ENCODE measurements at regions not wholly inside any gene's neighbourhood (a gene's known extent, or its start where the extent isn't known, plus 50 kb on each side); places are given as distances from the start of the nearest gene placed in this dataset.

GRCh38 chr16:64459402-64459801 is 662.5 kb downstream of the CDH11 start:
- TF ChIP-seq SIN3A (IDR thresholded peaks at IDR 0.05; ENCODE audit: borderline replicate concordance, insufficient read depth, low read length) (no peak), TAF1 (IDR thresholded peaks at IDR 0.05; ENCODE audit: borderline replicate concordance, insufficient read depth, low read length) (no peak), FOXP2 (optimal IDR thresholded peaks at IDR 0.05; ENCODE audit: borderline replicate concordance, extremely low read depth, extremely low read length, insufficient read depth) (no peak), POLR2AphosphoS5 (IDR thresholded peaks at IDR 0.05; ENCODE audit: low read depth, low read length) (no peak)
- TF ChIP-seq, protein P1, sequence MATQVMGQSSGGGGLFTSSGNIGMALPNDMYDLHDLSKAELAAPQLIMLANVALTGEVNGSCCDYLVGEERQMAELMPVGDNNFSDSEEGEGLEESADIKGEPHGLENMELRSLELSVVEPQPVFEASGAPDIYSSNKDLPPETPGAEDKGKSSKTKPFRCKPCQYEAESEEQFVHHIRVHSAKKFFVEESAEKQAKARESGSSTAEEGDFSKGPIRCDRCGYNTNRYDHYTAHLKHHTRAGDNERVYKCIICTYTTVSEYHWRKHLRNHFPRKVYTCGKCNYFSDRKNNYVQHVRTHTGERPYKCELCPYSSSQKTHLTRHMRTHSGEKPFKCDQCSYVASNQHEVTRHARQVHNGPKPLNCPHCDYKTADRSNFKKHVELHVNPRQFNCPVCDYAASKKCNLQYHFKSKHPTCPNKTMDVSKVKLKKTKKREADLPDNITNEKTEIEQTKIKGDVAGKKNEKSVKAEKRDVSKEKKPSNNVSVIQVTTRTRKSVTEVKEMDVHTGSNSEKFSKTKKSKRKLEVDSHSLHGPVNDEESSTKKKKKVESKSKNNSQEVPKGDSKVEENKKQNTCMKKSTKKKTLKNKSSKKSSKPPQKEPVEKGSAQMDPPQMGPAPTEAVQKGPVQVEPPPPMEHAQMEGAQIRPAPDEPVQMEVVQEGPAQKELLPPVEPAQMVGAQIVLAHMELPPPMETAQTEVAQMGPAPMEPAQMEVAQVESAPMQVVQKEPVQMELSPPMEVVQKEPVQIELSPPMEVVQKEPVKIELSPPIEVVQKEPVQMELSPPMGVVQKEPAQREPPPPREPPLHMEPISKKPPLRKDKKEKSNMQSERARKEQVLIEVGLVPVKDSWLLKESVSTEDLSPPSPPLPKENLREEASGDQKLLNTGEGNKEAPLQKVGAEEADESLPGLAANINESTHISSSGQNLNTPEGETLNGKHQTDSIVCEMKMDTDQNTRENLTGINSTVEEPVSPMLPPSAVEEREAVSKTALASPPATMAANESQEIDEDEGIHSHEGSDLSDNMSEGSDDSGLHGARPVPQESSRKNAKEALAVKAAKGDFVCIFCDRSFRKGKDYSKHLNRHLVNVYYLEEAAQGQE (IDR thresholded peaks at IDR 0.05; ENCODE audit: insufficient read depth in 1 of 2, low read depth in 2 of 2, low read length in 2 of 2): no peak

GRCh38 chr16:64455275-64455674 is 666.6 kb downstream of the CDH11 start:
- TF ChIP-seq TAF1 (IDR thresholded peaks at IDR 0.05; ENCODE audit: borderline replicate concordance, insufficient read depth, low read length): no peak

GRCh38 chr16:64453646-64454045 is 668.2 kb downstream of the CDH11 start:
- TF ChIP-seq TAF1 (IDR thresholded peaks at IDR 0.05; ENCODE audit: borderline replicate concordance, insufficient read depth, low read length) (no peak), POLR2AphosphoS5 (IDR thresholded peaks at IDR 0.05; ENCODE audit: low read depth, low read length) (no peak), FOXP2 (optimal IDR thresholded peaks at IDR 0.05; ENCODE audit: borderline replicate concordance, extremely low read depth, extremely low read length, insufficient read depth) (no peak), SIN3A (IDR thresholded peaks at IDR 0.05; ENCODE audit: borderline replicate concordance, insufficient read depth, low read length) (no peak)
- TF ChIP-seq, protein P1 (IDR thresholded peaks at IDR 0.05; ENCODE audit: insufficient read depth in 1 of 2, low read depth in 2 of 2, low read length in 2 of 2): no peak

DNA sequence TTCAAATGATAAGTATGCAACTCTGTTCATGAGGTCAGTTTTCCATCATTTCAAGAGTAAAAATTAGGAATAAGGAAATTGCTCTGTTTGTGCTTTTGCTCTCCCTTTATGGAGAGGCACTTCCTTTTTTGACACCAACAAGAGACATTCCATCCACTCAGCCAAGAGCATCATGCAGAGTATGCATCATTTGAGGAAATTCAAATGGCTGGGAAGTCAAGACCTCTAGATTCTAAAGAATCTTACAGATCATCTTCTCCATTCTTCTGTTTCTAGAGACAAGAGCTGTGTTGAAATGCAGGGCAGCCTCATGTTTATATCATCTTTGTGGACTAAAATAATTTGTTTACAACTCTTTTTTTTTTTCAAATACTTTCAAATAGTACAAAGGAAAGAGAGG is 669.4 kb downstream of the CDH11 start:
- TF ChIP-seq POLR2AphosphoS5 (IDR thresholded peaks at IDR 0.05; ENCODE audit: low read depth, low read length): no peak
- TF ChIP-seq TAF1 (IDR thresholded peaks at IDR 0.05; ENCODE audit: borderline replicate concordance, insufficient read depth, low read length): no peak
- TF ChIP-seq, protein P1 (IDR thresholded peaks at IDR 0.05; ENCODE audit: insufficient read depth in 1 of 2, low read depth in 2 of 2, low read length in 2 of 2): no peak
- TF ChIP-seq FOXP2 (optimal IDR thresholded peaks at IDR 0.05; ENCODE audit: borderline replicate concordance, extremely low read depth, extremely low read length, insufficient read depth): no peak
- no peak for TF ChIP-seq SIN3A (IDR thresholded peaks at IDR 0.05; ENCODE audit: borderline replicate concordance, insufficient read depth, low read length)

DNA sequence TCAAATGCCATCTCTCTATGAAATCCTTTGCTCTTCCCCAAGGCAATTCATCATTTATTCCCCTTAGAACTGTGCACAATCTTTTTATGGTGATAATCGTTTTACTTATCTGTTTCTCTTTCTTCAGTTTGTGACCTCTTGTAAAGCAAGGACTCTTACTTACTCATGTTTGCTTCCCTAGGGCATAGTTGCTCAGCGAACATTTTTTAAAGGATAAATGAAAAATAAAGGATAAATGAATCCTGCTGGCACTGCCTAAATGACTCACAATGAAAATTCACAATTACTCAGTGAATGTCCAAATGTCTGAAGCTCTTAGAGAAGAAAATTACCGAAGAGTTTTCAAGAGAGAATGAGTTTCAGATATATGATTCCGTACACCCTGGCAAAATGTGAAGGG is 671.7 kb downstream of the CDH11 start:
- TF ChIP-seq TAF1 (IDR thresholded peaks at IDR 0.05; ENCODE audit: borderline replicate concordance, insufficient read depth, low read length) (no peak), FOXP2 (optimal IDR thresholded peaks at IDR 0.05; ENCODE audit: borderline replicate concordance, extremely low read depth, extremely low read length, insufficient read depth) (no peak), POLR2AphosphoS5 (IDR thresholded peaks at IDR 0.05; ENCODE audit: low read depth, low read length) (no peak), SIN3A (IDR thresholded peaks at IDR 0.05; ENCODE audit: borderline replicate concordance, insufficient read depth, low read length) (no peak)
- TF ChIP-seq, protein P1 (IDR thresholded peaks at IDR 0.05; ENCODE audit: insufficient read depth in 1 of 2, low read depth in 2 of 2, low read length in 2 of 2): no peak

All from PFSK-1 (cell line).